ENCODE measurements at regions not wholly inside any gene's neighbourhood (a gene's known extent, or its start where the extent isn't known, plus 50 kb on each side); places are given as distances from the start of the nearest gene placed in this dataset.

DNA sequence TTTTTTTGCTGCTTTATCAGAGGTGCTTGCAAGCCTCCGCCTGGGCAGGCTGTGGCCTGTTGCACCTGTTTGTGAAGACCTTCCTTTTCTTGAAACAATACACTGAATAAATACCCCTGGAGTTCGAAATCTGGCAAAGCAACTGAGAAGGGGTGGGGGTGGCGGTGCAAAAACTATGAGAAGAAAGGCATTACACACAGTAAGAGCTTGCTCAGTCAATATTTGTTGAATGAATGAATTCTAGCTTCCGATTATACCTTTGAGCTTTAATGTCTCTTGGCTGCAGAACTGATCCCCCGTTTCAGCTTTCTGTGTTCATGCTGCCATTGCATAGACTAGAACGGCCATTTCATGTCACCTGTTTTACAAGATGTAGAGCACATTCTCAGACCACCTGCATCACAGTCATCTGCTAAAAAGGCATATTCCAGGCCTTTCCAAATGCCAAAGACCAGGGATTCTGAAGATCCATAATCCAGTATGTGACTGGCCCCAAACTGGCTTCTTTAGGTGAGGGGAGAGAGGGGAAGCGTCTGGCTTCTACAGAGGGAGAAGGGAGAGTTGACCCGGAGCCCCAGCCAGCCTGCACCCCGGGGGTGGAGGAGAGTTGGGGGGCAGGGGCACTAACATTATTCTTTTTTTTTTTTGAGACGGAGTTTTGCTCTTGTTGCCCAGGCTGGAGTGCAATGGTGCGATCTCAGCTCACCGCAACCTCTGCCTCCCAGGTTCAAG, 111.5 kb downstream of the ETS2 start:
- no peaks in the 10 kb centered on the region for H3K9me3 ChIP-seq
- intact Hi-C loops (cut with DNase I; ENCODE audit: low total_unique reads) = no loop called here
- no peaks in the 10 kb centered on the region for H3K27me3 ChIP-seq
- no peaks in the 10 kb centered on the region for H3K36me3 ChIP-seq
- no peak overlapping the region for H3K4me3 ChIP-seq
- TF ChIP-seq, protein P1, sequence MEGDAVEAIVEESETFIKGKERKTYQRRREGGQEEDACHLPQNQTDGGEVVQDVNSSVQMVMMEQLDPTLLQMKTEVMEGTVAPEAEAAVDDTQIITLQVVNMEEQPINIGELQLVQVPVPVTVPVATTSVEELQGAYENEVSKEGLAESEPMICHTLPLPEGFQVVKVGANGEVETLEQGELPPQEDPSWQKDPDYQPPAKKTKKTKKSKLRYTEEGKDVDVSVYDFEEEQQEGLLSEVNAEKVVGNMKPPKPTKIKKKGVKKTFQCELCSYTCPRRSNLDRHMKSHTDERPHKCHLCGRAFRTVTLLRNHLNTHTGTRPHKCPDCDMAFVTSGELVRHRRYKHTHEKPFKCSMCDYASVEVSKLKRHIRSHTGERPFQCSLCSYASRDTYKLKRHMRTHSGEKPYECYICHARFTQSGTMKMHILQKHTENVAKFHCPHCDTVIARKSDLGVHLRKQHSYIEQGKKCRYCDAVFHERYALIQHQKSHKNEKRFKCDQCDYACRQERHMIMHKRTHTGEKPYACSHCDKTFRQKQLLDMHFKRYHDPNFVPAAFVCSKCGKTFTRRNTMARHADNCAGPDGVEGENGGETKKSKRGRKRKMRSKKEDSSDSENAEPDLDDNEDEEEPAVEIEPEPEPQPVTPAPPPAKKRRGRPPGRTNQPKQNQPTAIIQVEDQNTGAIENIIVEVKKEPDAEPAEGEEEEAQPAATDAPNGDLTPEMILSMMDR (IDR thresholded peaks at IDR 0.05) = no peak
- H3K4me1 ChIP-seq = peaks cover 4 to 57% (median 31%) of the 10 kb centered on the region in 4 donors
- peak overlapping the region in 1 of 2 donors; percentile 29 for H3K27ac ChIP-seq
- no peak for DNase-seq

DNA sequence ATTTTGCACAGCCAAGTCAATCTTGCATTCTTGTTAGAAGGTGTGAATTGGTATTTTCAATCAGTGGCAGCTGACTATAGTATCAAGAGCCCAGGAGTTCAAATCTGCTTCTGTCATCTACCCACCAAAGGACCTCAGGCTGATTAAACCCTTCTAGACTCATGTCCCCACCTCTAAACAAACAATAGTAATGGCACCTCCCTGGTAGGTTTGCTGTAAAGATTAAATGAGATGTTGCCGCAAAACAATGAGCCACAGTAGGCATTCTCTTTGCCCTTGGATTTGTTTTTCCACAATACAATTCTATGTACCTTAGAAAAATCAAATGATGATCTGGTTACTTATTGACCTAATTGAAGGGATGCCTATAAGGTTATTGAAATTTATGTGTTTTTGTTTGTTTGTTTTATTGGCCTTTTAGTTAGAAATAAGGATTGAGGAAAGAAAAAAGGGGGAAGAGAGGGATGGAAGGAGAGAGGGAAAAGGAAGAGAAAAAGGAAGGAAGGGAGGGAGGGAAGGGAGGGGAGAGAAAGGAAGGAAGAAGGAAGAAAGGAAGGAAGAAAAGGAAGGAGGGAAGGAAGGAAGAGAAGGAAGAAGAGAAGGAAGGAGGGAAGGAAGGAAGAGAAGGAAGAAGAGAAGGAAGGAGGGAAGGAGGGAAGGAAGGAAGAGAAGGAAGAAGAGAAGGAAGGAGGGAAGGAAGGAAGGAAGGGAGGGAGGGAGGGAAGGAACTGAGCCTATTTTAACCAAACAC, 110.7 kb downstream of the ETS2 start:
- no peak for DNase-seq
- Histone ChIP-seq H3K27me3 (no peaks in the 10 kb centered on the region), H3K4me3 (no peak overlapping the region), H3K27ac (no peak overlapping the region), H3K36me3 (no peaks in the 10 kb centered on the region), H3K4me1 (peaks cover 4 to 50% (median 27%) of the 10 kb centered on the region in 4 donors), H3K9me3 (no peaks in the 10 kb centered on the region)
- TF ChIP-seq, protein P1 (IDR thresholded peaks at IDR 0.05) = no peak
- intact Hi-C loops (cut with DNase I; ENCODE audit: low total_unique reads) = no loop called here

DNA sequence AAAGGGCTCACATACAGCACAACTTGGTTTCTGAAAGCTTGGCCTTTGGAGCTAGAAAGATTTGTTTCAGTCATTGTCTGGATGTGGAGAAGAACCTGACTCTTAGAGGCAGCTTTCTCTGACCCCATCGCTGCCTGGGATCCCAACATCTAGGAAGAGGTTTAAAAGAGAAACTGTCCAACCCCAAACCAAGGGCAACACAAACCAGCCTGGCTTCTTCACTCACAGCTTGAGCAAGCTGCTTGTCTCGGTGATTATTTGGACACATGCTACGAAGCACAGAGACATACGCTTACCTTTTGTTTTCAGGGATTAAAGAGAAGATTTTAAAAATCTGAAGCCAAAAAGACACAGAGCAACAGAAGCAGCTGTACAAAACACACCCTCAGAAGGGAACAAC, 109.8 kb downstream of the ETS2 start:
- Histone ChIP-seq H3K27me3 (no peaks in the 10 kb centered on the region), H3K27ac (peak overlapping the region in 1 of 2 donors; percentile 45), H3K9me3 (no peaks in the 10 kb centered on the region), H3K4me1 (peaks cover 4 to 41% (median 22%) of the 10 kb centered on the region in 4 donors), H3K36me3 (no peaks in the 10 kb centered on the region), H3K4me3 (no peak overlapping the region)
- intact Hi-C loops (cut with DNase I; ENCODE audit: low total_unique reads) = no loop called here
- TF ChIP-seq, protein P1 (IDR thresholded peaks at IDR 0.05) = no peak
- DNase-seq = no peak

DNA sequence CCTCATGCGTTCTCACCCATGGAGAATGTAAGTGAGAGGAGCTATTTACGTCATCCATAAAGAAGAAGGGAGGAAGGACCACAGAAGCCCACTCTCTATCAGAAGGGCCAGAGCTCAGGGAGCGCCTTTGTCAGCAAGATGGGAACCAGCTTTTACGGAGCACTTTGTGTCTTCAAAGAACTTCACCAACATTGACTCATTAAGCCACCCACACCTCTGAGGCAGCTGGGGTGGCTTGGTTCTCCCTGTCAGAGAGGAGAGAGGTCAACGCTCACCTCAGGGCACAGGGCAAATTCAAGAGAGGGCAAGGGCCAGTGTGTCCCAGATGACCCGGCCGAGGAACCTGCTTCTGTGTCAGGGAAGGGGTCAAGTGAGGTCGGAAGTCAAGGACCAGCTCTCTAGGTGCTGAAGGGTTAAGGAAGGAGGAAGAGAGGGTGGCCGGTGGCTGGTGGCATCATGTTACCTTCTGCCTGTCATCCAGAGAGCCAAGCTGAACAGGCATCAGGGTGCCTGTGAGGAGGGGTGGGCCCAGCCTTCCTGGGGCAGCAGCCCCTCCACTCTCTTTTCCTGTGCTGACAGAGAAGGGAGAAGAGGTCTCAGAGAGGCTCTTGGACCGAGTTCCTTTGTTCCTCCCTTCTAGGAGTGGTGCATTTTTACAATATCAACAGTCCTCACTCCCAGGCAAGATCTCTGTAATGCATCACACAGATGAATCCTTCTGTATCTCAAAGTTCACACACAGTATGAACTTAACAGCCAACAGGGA, 109.0 kb downstream of the ETS2 start:
- intact Hi-C loops (cut with DNase I; ENCODE audit: low total_unique reads) = no loop called here
- no peak overlapping the region for H3K4me3 ChIP-seq
- DNase-seq = no peak
- H3K9me3 ChIP-seq = no peaks in the 10 kb centered on the region
- H3K27ac ChIP-seq = peak overlapping the region; percentile 8 to 33
- H3K4me1 ChIP-seq = peaks cover 4 to 38% (median 20%) of the 10 kb centered on the region in 4 donors
- no peaks in the 10 kb centered on the region for H3K36me3 ChIP-seq
- H3K27me3 ChIP-seq = no peaks in the 10 kb centered on the region
- TF ChIP-seq, protein P1 (IDR thresholded peaks at IDR 0.05) = no peak

DNA sequence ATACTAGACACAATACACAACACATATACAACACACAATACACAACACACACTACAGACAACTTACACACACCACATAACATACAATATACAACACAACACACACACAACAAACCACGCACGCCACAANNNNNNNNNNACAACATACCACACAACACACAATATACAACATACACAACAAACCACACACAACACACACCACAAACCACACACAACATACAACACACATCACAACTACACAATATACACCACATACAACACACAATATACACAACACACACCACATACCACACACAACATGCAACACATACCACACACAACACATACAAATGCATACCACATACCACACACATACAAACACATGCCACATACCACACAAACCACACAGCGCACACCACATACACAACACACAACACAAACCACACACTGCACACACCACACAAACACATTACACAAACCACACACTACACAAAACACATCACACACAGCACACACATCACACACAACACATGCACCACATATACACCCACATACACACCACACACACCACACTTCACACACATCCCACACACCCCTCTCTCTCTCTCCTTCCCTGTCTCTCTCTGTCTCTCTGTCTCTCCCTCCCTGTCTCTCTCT, 108.3 kb downstream of the ETS2 start:
- intact Hi-C loops (cut with DNase I; ENCODE audit: low total_unique reads) = no loop called here
- Histone ChIP-seq H3K27me3 (no peaks in the 10 kb centered on the region), H3K4me3 (no peak overlapping the region), H3K9me3 (no peaks in the 10 kb centered on the region), H3K4me1 (peaks cover 4 to 35% (median 19%) of the 10 kb centered on the region in 4 donors), H3K27ac (peak overlapping the region; percentile 8 to 75), H3K36me3 (no peaks in the 10 kb centered on the region)
- TF ChIP-seq, protein P1 (IDR thresholded peaks at IDR 0.05) = no peak
- no peak for DNase-seq
